ENCODE measurements at regions not wholly inside any gene's neighbourhood (a gene's known extent, or its start where the extent isn't known, plus 50 kb on each side); places are given as distances from the start of the nearest gene placed in this dataset.

GRCh38 chr18:57991552-57991951 lies 52.5 kb upstream of the NEDD4L start:
- DNase-seq (ENCODE audit: low spot score), result no peak

DNA sequence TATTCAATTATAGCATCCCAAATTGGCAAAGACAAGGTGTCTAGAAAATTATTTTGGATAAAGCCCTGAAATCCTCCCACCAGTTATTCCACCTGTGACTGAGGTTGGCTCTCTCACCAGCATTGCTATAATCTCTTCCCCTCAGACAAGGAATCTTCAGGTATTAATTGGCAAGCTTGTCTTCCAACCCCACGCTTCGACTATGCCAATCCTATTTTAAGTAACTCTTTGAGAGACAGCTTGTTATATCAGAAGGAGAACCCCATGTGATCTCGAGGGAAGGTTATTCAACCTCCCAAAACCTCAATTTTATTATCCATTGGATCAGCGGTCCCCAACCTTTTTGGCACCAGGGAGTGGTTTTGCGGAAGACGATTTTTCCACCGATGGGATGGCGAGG lies 54.5 kb upstream of the NEDD4L start:
- DNase-seq (ENCODE audit: low spot score), result no peak

DNA sequence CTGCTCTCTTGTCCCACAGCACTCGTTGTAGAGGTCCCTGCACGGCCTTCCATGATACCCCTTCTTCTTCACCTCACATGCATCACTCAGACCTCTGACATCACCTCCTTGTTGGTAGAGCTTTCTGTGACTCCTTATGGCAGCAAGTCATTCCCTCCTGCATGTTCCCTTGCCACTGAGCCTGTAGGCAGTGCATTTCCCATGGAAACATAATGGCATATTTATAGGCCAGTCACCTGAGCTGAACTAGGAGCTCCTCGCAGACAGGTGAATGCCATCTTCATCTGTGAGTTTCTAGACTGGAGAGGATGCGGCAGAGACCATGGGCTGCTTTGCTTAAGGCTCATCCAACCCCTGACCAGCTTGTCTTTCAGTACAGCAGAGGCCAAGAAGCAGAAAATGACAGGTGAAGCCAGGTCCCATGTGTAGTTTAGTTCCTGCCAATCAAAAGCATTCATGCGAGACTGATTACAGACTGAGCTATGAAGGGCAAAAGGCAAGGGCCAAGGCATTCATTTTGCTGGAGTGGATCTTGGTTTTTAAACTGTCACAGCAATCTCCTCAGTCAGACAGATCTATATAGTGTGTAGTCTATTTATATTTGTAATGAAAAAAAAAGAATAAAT lies 59.4 kb upstream of the NEDD4L start:
- DNase-seq (ENCODE audit: low spot score), result no peak

DNA sequence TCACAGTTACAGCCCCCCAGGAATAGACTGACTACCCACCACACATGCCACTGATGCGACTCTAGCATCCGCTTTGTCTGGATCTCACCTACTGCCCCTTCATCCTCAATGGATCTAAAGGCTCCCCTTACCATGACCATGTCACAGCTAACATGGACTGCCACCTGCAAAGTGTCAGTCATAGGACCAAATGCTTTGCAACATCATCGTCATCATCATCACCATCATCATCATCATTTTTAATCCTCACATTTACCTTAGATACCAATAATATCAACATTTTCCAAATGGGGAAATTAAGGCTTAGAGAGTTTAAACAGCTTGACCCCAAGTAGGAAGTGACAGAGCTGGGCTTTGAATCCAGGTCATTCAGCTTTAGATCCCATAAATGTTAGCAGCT lies 60.1 kb upstream of the NEDD4L start:
- DNase-seq (ENCODE audit: low spot score), result no peak

DNA sequence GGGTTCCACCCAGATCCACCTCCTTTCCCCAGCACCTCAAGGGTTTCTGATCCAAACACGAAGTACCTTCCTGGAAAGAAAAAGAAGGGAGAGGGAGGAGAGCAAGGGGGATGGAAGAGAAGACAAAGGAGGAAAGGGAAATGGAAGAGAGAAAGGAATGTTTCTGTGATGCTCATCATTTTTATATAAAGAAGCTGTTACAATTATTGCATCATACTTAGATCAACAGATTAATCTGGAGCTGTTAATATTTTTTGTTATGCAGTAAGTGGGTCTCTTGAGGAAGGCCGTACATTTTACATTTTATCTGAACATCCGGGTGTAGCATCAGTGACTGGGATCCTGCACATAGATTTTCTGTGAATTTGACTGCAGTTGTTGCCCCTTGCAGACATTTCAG lies 60.6 kb upstream of the NEDD4L start:
- DNase-seq (ENCODE audit: low spot score), result no peak

GRCh38 chr18:57982372-57983021 lies 61.5 kb upstream of the NEDD4L start:
- DNase-seq (ENCODE audit: low spot score), result no peak

DNA sequence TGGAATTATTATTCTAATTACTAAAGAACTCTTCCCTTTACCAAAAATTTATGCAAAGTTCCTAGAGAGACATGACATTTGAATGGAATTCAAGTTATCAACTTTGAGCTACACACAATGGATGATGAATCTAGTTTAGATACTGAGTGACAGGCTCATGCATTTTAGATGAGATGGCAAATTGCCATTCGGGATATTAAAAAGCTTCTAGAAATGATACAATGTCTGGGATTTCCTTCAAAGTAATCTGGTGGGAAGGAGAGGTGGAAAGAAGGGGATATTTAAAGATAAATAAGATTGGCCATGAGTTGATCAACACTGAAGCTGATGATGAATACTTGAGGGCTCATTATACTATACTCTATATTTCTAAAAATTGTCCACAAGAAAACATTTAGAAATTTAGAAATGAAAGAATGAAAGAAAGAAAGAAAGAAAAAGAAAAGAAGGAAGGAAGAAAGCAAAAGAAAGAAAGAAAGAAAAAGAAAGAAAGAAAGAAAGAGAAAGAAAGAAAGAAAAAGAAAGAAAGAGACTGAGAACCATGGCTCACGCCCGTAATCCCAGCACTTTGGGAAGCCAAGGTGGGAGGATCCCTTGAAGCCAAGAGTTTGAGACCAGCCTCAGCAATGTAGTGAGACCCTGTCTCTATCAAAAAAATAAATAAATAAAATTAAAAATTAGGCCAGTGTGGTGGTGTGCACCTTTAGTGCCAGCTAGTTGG lies 62.6 kb upstream of the NEDD4L start:
- DNase-seq (ENCODE audit: low spot score), result no peak

- no peak for DNase-seq (ENCODE audit: low spot score)
Observed at GRCh38 chr18:57980573-57981307, 63.3 kb upstream of the NEDD4L start.

DNA sequence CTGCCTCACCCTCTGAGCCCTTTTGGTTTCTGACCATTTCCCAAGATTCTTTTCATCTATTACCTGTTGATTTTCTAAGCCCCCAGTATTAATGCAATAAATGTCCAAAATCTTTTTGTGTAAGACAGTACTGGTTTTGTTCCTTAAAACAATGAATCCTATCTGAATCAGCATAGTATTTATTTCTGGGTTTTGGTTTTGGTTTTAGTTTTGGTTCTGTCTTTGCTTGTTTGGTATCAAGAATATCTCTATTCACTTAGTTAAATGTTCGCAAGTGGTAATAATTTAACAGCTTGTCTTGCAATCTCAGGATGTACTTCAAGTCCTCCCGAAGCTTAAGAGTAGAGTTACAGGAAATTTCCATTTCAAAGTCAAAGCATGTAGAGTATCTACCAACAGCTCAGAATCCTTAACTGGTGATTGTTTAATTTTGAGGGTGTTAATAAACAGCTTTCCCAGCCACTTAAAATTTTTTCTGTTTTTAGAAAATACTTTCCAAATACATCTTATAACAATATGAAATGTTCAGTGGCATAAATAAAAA lies 67.7 kb upstream of the NEDD4L start:
- DNase-seq (ENCODE audit: low spot score), result no peak

DNA sequence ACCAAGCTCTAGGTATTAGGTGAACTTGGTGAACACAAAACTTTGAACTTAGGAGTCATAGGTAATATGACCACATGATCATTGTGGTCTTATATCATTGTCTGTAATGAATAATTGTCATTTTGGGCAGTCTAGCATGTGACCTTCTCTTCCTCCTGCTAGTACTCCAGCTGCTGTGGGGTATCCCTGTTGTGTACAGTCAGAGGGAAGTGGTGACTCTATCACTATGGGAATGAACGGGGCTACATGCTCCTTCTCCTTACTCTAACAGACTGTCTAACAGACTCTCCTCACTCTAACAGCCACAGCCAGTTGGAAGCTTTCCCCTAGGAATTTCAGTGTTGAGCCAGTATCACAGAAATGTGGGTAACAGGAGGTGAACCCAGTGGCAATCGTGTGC lies 68.2 kb upstream of the NEDD4L start:
- DNase-seq (ENCODE audit: low spot score), result no peak

DNA sequence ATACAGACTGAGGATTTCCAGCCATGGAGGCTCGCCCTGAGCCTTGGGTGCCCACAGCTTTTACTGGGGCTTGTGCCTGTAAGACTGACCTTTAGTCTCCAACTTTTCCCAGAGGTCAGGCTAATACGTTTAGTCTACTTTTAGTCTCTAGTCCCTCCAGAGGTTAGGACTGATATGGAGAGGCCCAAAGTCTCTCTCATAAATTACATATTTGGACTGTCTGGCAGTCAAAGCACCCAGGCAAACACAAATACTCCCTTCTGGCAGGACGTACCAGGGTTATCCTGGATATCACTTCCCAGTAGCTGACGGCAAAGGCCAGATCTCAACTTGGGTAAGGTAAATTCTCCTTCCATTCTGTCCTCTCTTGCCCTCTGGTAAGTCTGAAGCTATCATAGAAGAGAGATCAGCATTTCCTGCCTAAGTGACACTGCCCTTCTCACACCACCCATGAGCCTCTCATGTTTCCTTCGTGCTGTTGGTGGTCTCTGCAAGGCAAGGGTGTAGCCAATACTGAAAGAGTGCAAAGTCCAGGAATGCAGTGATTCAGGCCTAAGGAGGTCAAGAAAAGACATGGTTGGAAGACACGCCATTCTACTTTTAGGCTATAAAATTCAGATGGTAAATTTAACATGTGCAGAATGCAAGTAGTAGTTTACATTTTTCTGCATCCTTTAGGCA lies 69.3 kb upstream of the NEDD4L start:
- DNase-seq (ENCODE audit: low spot score), result no peak

DNA sequence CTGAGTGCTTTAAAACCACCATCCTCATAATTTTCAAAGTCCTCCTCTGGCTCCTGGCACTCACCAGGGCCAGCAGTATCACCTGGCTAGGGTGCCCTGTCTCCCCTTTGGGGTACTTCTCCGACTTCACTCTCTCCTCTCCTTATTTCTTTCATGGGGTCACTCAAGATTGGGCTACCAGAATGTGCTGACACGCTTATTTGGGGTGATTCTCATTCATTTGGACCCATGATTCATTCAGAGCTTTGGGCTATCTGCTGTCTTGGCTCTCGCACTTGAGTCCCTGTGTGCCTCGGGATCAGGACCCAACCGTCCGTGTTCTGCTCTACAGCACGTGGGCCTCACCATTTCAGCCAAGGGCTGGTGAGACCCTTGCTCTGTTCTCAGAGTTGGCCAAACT lies 70.1 kb upstream of the NEDD4L start:
- no peak for DNase-seq (ENCODE audit: low spot score)

GRCh38 chr18:57970356-57971095 lies 73.5 kb upstream of the NEDD4L start:
- peak; percentile 10 for DNase-seq (ENCODE audit: low spot score)

GRCh38 chr18:57969824-57970223 lies 74.2 kb upstream of the NEDD4L start:
- DNase-seq (ENCODE audit: low spot score), result no peak

DNA sequence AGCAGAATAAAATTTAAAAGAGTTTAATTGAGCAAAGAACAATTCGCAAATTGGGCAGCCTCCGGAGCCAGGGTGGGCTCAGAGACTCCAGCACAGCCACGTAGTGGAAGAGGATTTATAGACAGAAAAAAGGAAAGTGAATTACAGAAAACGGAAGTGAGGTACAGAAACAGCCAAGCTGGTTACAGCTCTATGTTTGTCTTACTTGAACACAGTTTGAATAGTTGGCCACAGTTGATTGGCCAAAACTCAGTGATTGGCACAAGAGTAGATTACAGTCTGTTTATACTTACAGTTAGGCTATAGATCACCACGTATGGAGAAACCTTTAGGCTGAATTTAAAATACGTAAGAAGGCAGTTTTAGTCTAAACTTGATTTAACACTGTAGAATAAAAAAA lies 78.8 kb upstream of the NEDD4L start:
- DNase-seq (ENCODE audit: low spot score), result no peak

DNA sequence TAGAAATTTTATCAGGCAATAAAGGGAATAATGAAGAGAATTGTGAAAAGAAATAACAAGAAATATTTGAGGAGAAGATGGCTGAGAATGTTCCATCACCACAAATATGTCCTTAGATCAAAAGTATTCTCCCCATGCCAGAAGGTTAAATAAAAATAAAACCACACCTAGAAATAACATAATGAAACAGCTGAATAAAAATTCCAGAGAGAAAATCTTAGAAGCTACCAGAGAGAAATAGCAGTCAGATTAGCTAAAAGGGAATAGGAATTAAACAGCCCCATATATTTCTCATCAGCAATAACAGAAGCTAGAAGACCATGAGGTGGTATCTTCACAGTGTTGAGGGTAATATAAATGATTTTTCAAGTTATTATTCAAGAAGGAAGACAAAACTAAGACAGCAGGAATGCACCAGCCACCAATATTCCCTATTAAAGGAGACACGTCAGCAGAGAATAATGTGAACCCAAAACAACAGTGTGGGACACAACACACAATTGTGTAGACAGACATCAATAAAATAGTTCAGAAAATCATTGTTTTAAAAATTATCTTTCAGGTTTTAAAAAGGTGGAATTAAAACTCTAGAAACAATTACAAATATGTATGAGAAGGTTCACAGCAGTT lies 82.0 kb upstream of the NEDD4L start:
- no peak for DNase-seq (ENCODE audit: low spot score)

DNA sequence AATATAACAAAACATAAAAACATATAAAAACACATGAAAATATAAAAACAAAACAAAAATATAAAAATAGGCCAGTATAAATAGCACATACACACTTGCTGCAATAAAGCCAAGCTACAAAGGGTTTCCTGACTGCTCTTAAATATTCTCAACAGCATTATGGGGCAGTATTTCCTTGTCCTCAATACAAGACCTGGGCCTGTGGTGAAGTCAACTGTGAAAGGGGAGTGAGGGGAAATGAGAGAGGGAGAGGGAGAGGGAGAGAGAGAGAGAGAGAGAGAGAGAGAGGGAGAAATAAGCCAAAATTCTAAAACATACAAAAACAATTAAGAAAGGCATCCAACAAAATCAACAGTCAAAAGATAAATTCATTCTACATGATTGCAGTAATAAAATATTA lies 82.6 kb upstream of the NEDD4L start:
- no peak for DNase-seq (ENCODE audit: low spot score)

- peak; percentile 38 for DNase-seq (ENCODE audit: low spot score)
Observed at GRCh38 chr18:57959278-57959677, 84.7 kb upstream of the NEDD4L start.

GRCh38 chr18:57957210-57957609 lies 86.8 kb upstream of the NEDD4L start:
- DNase-seq (ENCODE audit: low spot score), result no peak

- DNase-seq (ENCODE audit: low spot score), result no peak
Observed at GRCh38 chr18:57956491-57956890, 87.5 kb upstream of the NEDD4L start.

DNA sequence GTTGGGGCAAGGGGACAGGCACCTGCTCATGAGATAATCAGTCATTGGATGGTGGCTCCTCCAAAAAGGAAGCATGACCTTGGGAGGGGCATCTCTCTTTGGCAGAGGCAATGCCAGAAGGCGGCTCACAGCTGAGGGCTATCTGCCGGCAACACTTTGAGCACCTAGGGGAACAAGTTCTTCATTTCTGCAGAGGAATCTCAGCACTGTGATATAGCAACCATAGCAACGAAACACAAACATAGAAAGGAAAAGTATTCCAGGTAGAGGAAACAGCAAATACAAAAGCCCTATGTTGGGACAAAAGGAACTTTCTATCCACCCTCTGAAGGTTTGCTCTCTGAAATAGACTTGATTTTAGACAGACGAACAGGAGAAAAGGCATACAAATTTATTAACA lies 89.1 kb upstream of the NEDD4L start:
- no peak for DNase-seq (ENCODE audit: low spot score)

Measured in hematopoietic multipotent progenitor cell treated with erythropoietin and hydrocortisone succinate and interleukin-3 and kit ligand, for 15 days (in vitro differentiated cells).